K562 (cell line): ENCODE measurements at regions not wholly inside any gene's neighbourhood (a gene's known extent, or its start where the extent isn't known, plus 50 kb on each side); places are given as distances from the start of the nearest gene placed in this dataset.

Source experiments
- ATAC-seq: fragments of 200-7000 bp; cut with Tn5 transposase; 3 replicates; pipeline ENCODE4 v1.9.1; 2020; ENCODE audit warnings: moderate library complexity
- BruUV-seq: library from RNA; stranded (reverse); fragments of 400-500 nt; replicated peaks from 2 replicates; lab custom pipeline; 2021; lab: Mats Ljungman, UMichigan
- CTCF ChIA-PET: fragments of 300-600 bp; formaldehyde crosslinking; extraction: SDS; loops from one replicate; lab custom pipeline; 2021; ENCODE audit warnings: low intra/inter-chr PET ratio; lab: Yijun Ruan, JAX
- POLR2A ChIA-PET: fragments of 300-600, 350-650 bp; sonication (Branson Sonifier 250); formaldehyde crosslinking; extraction: SDS; loops from one replicate; lab custom pipeline; 2021; ENCODE audit warnings: antibody characterized with exemption, inconsistent platforms; lab: Yijun Ruan, JAX
- DNase-seq, 4 experiments: peaks; one replicate each; pipeline versions ENCODE4 v3.0.0 to v3.0.0-alpha.2; 2011 to 2018; ENCODE audit warnings: low spot score in 3 of 4, mixed read lengths in 3 of 4; ENCODE audit errors: extremely low read depth in 1 of 4
- FAIRE-seq: peaks from 2 replicates; lab custom pipeline; 2011; peaks lifted over from hg19 to GRCh38; lab: Jason Lieb, UNC
- H2AFZ ChIP-seq: 2 replicates; pipeline ENCODE4 v1.6.0; 2011; ENCODE audit warnings: low read depth, low read length, control low read depth, inconsistent platforms
- H3K27ac ChIP-seq: fragments of 200-600 bp; 3 replicates; pipeline ENCODE4 v1.8.0; 2011; ENCODE audit warnings: low read depth, mild to moderate bottlenecking, control low read depth, inconsistent platforms, low read length, moderate library complexity, mixed read lengths; ENCODE audit errors: extremely low read depth
- H3K27me3 ChIP-seq, 2 experiments: fragments of 300-600 bp in 1 of 2; 2 replicates in 1 of 2; 3 replicates in 1 of 2; pipeline versions ENCODE4 v1.6.0 to v1.8.0; 2011; ENCODE audit warnings: inconsistent platforms in 2 of 2, low read length in 2 of 2, mild to moderate bottlenecking in 1 of 2, mixed read lengths in 1 of 2, moderate library complexity in 1 of 2; ENCODE audit not compliant: control insufficient read depth in 2 of 2, insufficient read depth in 2 of 2
- H3K36me3 ChIP-seq: fragments of 300-600 bp; 3 replicates; pipeline ENCODE4 v1.8.0; 2011; ENCODE audit warnings: mild to moderate bottlenecking, low read length, inconsistent platforms; ENCODE audit not compliant: control insufficient read depth, insufficient read depth
- H3K4me1 ChIP-seq, 2 experiments: fragments of 200-600 bp in 1 of 2; replicated peaks in 1 of 2; 2 replicates in 1 of 2; 3 replicates in 1 of 2; pipeline versions ENCODE4 v1.5.1 to v1.8.0; 2011; ENCODE audit warnings: inconsistent platforms in 2 of 2, low read length in 2 of 2, mild to moderate bottlenecking in 1 of 2, mixed read lengths in 1 of 2, moderate library complexity in 1 of 2; ENCODE audit not compliant: control insufficient read depth in 2 of 2, insufficient read depth in 2 of 2
- H3K4me2 ChIP-seq: 2 replicates; pipeline ENCODE4 v1.6.1; 2011; ENCODE audit warnings: low read length, control low read depth, inconsistent platforms, mixed read lengths; ENCODE audit not compliant: insufficient read depth
- H3K4me3 ChIP-seq: fragments of 200-600 bp; sonication (generic), shearing (Covaris generic); 2 replicates; pipeline ENCODE4 v1.5.1; 2016; ENCODE audit warnings: control low read depth, inconsistent platforms
- H3K79me2 ChIP-seq: fragments of 200-600 bp; 3 replicates; pipeline ENCODE4 v1.8.0; 2011; ENCODE audit warnings: low read length, inconsistent platforms; ENCODE audit not compliant: control insufficient read depth, insufficient read depth
- H3K9ac ChIP-seq, 2 experiments: 2 replicates each; pipeline versions ENCODE4 v1.6.0 to v1.6.1; 2011; ENCODE audit warnings: low read depth in 2 of 2, low read length in 2 of 2, control low read depth in 1 of 2, inconsistent platforms in 1 of 2, mild to moderate bottlenecking in 1 of 2, mixed read lengths in 1 of 2; ENCODE audit not compliant: insufficient read depth in 1 of 2
- H3K9me1 ChIP-seq: one replicate; pipeline ENCODE4 v1.6.0; 2011; ENCODE audit warnings: inconsistent platforms, mild to moderate bottlenecking, low read length, moderate library complexity; ENCODE audit not compliant: control insufficient read depth, insufficient read depth
- H3K9me3 ChIP-seq: replicated peaks from 2 replicates; pipeline ENCODE4 v1.5.1; 2011; ENCODE audit warnings: low read depth, low read length, inconsistent platforms; ENCODE audit not compliant: control insufficient read depth, insufficient read depth
- H4K20me1 ChIP-seq: replicated peaks from 2 replicates; pipeline ENCODE4 v1.6.1; 2011; ENCODE audit warnings: low read length, inconsistent platforms, mixed read lengths; ENCODE audit not compliant: control insufficient read depth, insufficient read depth
- CBFA2T3 ChIP-seq: fragments of 450-650 bp; IDR thresholded peaks from 2 replicates; pipeline ENCODE4 v1.6.1; 2017
- CLOCK ChIP-seq: fragments of 250-450 bp; sonication (Bioruptor Pico); IDR thresholded peaks from 2 replicates; pipeline ENCODE4 v1.4.0; 2020; ENCODE audit warnings: mild to moderate bottlenecking, moderate library complexity, borderline replicate concordance
- ETV1 ChIP-seq: fragments of 450-650 bp; conservative IDR thresholded peaks from 2 replicates; pipeline ENCODE4 v1.6.1; 2016; ENCODE audit warnings: missing genetic modification characterization, control low read depth, low read depth, missing compliant biosample characterization
- GATAD2B ChIP-seq: fragments of 450-650 bp; IDR thresholded peaks from 2 replicates; pipeline ENCODE4 v1.6.1; 2017; ENCODE audit warnings: mild to moderate bottlenecking, borderline replicate concordance
- GTF2B ChIP-seq: IDR thresholded peaks from 2 replicates; pipeline ENCODE4 v1.6.1; 2011; ENCODE audit not compliant: insufficient read length; ENCODE audit errors: extremely low read depth
- MYBL2 ChIP-seq, 2 experiments: fragments of 450-650 bp in 1 of 2; sonication (generic) in 1 of 2; formaldehyde crosslinking in 1 of 2; IDR thresholded peaks; 2 replicates each; pipeline versions ENCODE4 v1.6.1 to v1.8.1; 2017 to 2022; ENCODE audit warnings: borderline replicate concordance in 1 of 2, inconsistent platforms in 1 of 2, low read depth in 1 of 2, mild to moderate bottlenecking in 1 of 2, missing genetic modification reagents in 1 of 2, moderate library complexity in 1 of 2
- THAP7 ChIP-seq: fragments of 250-450 bp; sonication (Bioruptor Pico); IDR thresholded peaks from 2 replicates; pipeline ENCODE4 v1.5.0; 2021
- YY1 ChIP-seq, 3 experiments: IDR thresholded peaks; 2 replicates each; pipeline ENCODE4 v1.6.1; 2011; ENCODE audit warnings: low read length in 2 of 3, mild to moderate bottlenecking in 2 of 3, moderate library complexity in 2 of 3, borderline replicate concordance in 1 of 3, control low read depth in 1 of 3, low read depth in 1 of 3; ENCODE audit not compliant: insufficient read depth in 3 of 3, insufficient replicate concordance in 2 of 3, control insufficient read depth in 1 of 3, insufficient read length in 1 of 3; ENCODE audit errors: extremely low read depth in 1 of 3
- ZNF24 ChIP-seq: fragments of 450-650 bp; IDR thresholded peaks from 2 replicates; pipeline ENCODE4 v1.6.1; 2016
- ZNF76 ChIP-seq: fragments of 250-450 bp; sonication (Bioruptor Pico); IDR thresholded peaks from 2 replicates; pipeline ENCODE4 v1.4.0; 2020; ENCODE audit warnings: mild to moderate bottlenecking, moderate library complexity, borderline replicate concordance
- ZNF766 ChIP-seq: fragments of 200-800 bp; sonication (Bioruptor generic); conservative IDR thresholded peaks from 2 replicates; pipeline ENCODE4 v1.6.1; 2016; ENCODE audit warnings: missing genetic modification characterization, missing compliant biosample characterization
- ZNF778 ChIP-seq: fragments of 450-650 bp; formaldehyde crosslinking; IDR thresholded peaks from 2 replicates; pipeline ENCODE4 v1.4.0; 2020; ENCODE audit warnings: mild to moderate bottlenecking, moderate library complexity
- ZNF785 ChIP-seq: fragments of 250-450 bp; sonication (Bioruptor Pico); IDR thresholded peaks from 2 replicates; pipeline ENCODE4 v1.4.0; 2020; ENCODE audit warnings: mild to moderate bottlenecking
- WGBS: fragments of 100-300 bp; shearing (Covaris generic); methylation state at CpG from one replicate; pipeline ENCODE4 v1.1.6; 2016; ENCODE audit warnings: low coverage, mixed read lengths; ENCODE audit not compliant: insufficient coverage; ENCODE audit errors: missing lambda C conversion rate; 5-methylcytosine and 5-hydroxymethylcytosine counted together
- in situ Hi-C: fragments of 300-500 bp; cut with MboI; formaldehyde crosslinking; loops from 4 replicates; pipeline ENCODE4 v1.15.0; 2018; ENCODE audit warnings: inconsistent platforms, mixed read lengths
- intact Hi-C: fragments of 100-400 bp; cut with micrococcal nuclease; formaldehyde crosslinking; loops from 2 replicates; pipeline ENCODE4 v1.14.2; 2022

GRCh38 chr12:58358369-58358768 is 417.0 kb downstream of the ATP23 start (continued):
- TF ChIP-seq MYBL2 (IDR thresholded peaks at IDR 0.05; ENCODE audit: low read depth) (no peak), MYBL2 (CRISPR knock-in tag; IDR thresholded peaks at IDR 0.05; ENCODE audit: borderline replicate concordance) (no peak), ZNF766 (CRISPR knock-in tag) (no peak), GTF2B (no peak), ZNF785 (no peak), THAP7 (CRISPR knock-in tag) (no peak)

DNA sequence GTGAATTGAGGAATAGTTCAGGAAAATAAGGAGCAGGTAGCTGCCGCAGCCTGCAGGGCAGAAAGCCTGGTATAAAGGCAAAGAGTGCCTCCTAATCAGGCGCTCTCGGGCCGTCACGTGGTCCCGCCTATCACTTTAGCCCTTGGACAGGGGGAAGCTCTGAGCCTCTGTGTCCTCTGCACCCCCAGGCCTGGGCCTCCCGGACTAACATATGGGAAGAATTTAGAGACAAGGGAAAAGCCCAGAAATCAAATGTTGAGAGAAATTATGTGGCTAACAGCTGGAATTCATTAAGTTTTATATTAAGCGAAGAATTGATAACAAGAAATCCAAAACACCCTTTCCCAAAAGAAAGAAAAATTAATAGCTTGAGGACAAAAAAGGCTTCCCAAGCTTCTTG is 417.7 kb downstream of the ATP23 start:
- Histone ChIP-seq H3K27ac (no peak overlapping the region), H3K4me2 (no peak overlapping the region), H3K27me3 (no peaks in the 10 kb centered on the region), H3K4me3 (no peak overlapping the region), H3K9me1 (no peaks in the 10 kb centered on the region), H3K79me2 (no peaks in the 10 kb centered on the region), H2AFZ (no peak overlapping the region), H3K36me3 (no peaks in the 10 kb centered on the region), H4K20me1 (no peaks in the 10 kb centered on the region), H3K9ac (no peak overlapping the region), H3K9me3 (no peaks in the 10 kb centered on the region), H3K4me1 (no peaks in the 10 kb centered on the region)
- no TSS peak for BruUV-seq
- WGBS = 0% methylated on average over 8 of the region's 8 CpGs
- no peak for ATAC-seq
- ChIA-PET POLR2A (interaction anchor here (0.6 kb wide), 1 partner anchor 20 kb away, joined by 3 read pairs; no protein-coding TSS in a partner anchor), CTCF (no interaction called here)
- in situ Hi-C loops (no loop called here), intact Hi-C loops (no loop called here)
- TF ChIP-seq GATAD2B (no peak), ZNF778 (CRISPR knock-in tag) (no peak), ZNF76 (CRISPR knock-in tag) (no peak), ZNF24 (no peak), CBFA2T3 (no peak), CLOCK (CRISPR knock-in tag) (no peak), ETV1 (tag) (no peak), YY1 (IDR thresholded peaks at IDR 0.05; ENCODE audit: borderline replicate concordance in 1 of 3, control insufficient read depth in 1 of 3, extremely low read depth in 1 of 3, insufficient read depth in 3 of 3, insufficient read length in 1 of 3, insufficient replicate concordance in 2 of 3, low read depth in 1 of 3, low read length in 2 of 3) (no peak)
- no peak for FAIRE-seq
- no peak for DNase-seq
